HG03575 (cell line): ENCODE measurements at regions not wholly inside any gene's neighbourhood (a gene's known extent, or its start where the extent isn't known, plus 50 kb on each side); places are given as distances from the start of the nearest gene placed in this dataset.

Experiments
- ATAC-seq: cut with Tn5 transposase; IDR thresholded peaks from one replicate; pipeline ENCODE4 v1.9.1; 2021; ENCODE audit not compliant: unreplicated experiment, insufficient number of reproducible peaks, low FRiP score; ENCODE audit errors: extremely low read depth

GRCh38 chr13:40422588-40423235 is 243.7 kb downstream of the FOXO1 start:
- ATAC-seq, result no peak

GRCh38 chr13:40428354-40428753 is 238.1 kb downstream of the FOXO1 start:
- no peak for ATAC-seq

- ATAC-seq, result no peak
Observed at GRCh38 chr13:40429706-40430545, 236.5 kb downstream of the FOXO1 start.

- ATAC-seq, result peak; percentile 56
Observed at GRCh38 chr13:40432018-40432978, 234.1 kb downstream of the FOXO1 start.

- ATAC-seq, result no peak
Observed at GRCh38 chr13:40433001-40433400, 233.4 kb downstream of the FOXO1 start.

GRCh38 chr13:40433577-40433976 is 232.9 kb downstream of the FOXO1 start:
- no peak for ATAC-seq

GRCh38 chr13:40434516-40435397 is 231.7 kb downstream of the FOXO1 start:
- no peak for ATAC-seq

- ATAC-seq, result no peak
Observed at GRCh38 chr13:40438022-40438680, 228.3 kb downstream of the FOXO1 start.

- no peak for ATAC-seq
Observed at GRCh38 chr13:40438999-40439797, 227.2 kb downstream of the FOXO1 start.

GRCh38 chr13:40439928-40440327 is 226.5 kb downstream of the FOXO1 start:
- ATAC-seq, result no peak

- no peak for ATAC-seq
Observed at GRCh38 chr13:40440990-40441820, 225.2 kb downstream of the FOXO1 start.

- no peak for ATAC-seq
Observed at GRCh38 chr13:40442231-40442630, 224.2 kb downstream of the FOXO1 start.

- ATAC-seq, result no peak
Observed at GRCh38 chr13:40442826-40443225, 223.6 kb downstream of the FOXO1 start.

GRCh38 chr13:40444241-40444640 is 222.2 kb downstream of the FOXO1 start:
- no peak for ATAC-seq

- ATAC-seq, result peak; percentile 98
Observed at GRCh38 chr13:40445557-40445990, 220.9 kb downstream of the FOXO1 start.

GRCh38 chr13:40446365-40446764 is 220.1 kb downstream of the FOXO1 start:
- ATAC-seq, result no peak
